Stimulated activated CD4-positive, alpha-beta T cell treated with anti-CD3 and anti-CD28 coated beads, Interleukin-15, amount 100 ng/mL, for 24 hours (primary cell): ENCODE measurements at regions not wholly inside any gene's neighbourhood (a gene's known extent, or its start where the extent isn't known, plus 50 kb on each side); places are given as distances from the start of the nearest gene placed in this dataset.

Experiments
- DNase-seq: peaks from one replicate; pipeline ENCODE4 v3.0.0-alpha.2; 2020

DNA sequence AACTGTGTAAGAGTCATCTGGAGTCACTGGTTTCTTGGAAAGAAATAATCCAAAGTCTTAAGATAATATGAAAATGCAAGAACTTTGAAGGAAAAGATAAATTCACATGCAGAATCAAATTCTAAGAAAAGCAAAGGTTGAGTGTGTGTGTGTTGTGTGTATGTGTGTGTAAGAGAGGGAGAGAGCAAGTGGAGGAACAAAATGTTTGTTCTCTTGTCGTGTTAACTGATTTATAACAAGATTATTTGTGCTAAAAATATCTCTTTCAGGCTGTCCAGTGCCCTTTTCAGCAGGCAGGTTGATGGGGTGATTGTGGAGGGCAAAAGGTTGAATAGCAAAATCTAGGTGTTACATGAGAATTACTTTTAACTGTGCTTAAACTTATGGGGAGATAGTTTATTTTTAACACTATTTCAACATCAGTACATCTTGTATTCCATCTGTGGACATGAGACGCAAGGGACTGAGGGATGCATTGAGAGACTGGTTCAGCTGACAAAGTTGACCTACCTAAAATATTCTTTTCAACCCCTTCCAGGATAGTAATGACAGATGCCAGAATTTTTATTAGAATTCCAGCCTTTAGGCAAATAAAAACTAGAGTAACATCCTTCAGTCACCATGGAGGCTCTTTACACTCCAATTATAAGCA lies 342.4 kb upstream of the CD180 start:
- no peak for DNase-seq

DNA sequence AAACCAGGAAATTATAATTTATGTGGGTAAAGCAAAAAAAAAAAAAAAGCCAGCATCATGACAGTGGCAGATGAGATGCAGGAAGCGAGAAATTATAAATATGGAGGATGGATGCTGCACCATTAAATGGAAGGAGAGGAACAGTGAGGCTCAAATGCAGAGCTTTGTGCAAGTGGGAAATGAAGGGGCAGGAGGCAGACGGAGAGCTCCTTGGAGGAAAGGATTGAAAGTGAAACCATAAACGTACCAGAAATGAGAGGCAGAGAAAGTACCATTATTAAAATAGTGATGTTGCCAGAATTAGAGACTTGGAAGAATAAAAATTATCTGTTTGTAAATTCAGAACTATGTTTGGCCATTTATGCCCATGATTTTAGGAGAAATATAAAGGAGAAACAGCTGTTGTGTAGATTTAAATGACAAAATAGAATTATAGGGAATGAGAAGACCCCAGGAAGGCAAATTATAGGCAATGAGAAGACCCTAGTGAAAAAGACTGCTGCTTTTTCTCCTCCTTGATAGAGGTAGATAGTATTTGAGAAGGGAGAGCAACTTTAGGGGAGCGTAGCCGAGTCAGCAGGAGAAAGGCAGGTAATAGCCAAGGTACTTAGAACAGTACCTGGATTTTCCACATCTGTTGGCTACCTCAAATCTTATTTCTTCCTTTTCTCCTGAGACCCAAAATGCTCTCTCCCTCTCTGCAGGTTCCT lies 341.0 kb upstream of the CD180 start:
- peak; percentile 8 for DNase-seq

GRCh38 chr5:67536866-67537265 lies 340.3 kb upstream of the CD180 start:
- no peak for DNase-seq

GRCh38 chr5:67530609-67531255 lies 334.1 kb upstream of the CD180 start:
- DNase-seq, result no peak

DNA sequence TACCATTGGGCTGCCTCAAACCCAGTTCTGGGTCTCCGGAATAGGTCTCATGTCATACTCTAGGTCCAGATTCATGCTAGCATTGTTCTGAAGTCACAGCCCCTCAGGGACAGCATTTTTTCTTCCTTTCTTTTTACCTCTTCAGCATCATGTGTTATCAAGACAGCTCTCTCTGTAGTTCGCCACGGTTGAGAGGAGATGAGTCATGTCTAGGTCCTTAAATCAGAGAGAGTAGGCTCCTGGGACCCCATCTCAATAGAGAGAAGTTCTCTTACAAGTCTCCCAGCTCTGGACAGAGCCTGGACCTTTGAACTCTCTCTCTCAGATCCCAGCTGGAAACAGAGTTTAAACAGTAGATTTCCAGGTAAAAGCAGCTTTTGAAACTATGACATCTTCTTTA lies 332.4 kb upstream of the CD180 start:
- no peak for DNase-seq

- no peak for DNase-seq
Observed at GRCh38 chr5:67526793-67527192, 330.2 kb upstream of the CD180 start.

DNA sequence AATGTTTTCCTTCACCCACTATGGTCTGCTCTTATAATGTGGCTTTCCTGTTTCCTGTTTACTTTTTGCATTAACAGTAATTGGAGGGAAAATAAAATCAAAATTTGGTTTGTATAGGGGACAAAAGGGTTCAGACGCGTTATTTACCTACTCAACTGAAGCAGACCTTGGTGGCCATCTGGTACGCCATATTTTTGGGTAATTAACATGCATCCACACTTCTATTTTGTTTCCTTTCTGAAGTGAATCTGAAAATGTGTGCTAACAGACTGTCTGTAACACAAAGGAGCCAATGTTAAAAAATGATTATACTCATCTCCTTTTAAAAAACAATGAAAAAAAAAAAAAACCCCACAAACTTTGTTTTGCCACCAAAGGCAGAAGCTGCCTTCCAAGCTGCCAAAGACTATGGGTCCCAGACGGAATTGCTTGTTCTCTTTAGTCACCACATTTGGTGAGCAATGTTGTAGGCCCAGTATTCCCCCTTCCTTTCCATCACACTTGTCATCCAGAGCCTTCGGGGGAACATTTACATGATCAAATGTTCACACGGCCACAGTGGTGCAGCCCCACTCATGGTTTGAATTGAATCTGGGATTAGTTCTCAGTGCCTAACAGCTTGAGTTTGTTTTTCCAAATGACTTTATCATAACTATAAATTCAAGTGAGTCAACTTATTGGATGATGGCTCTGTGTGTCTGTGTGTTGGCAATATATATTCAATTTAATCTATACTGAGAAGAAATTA lies 323.7 kb upstream of the CD180 start:
- no peak for DNase-seq

DNA sequence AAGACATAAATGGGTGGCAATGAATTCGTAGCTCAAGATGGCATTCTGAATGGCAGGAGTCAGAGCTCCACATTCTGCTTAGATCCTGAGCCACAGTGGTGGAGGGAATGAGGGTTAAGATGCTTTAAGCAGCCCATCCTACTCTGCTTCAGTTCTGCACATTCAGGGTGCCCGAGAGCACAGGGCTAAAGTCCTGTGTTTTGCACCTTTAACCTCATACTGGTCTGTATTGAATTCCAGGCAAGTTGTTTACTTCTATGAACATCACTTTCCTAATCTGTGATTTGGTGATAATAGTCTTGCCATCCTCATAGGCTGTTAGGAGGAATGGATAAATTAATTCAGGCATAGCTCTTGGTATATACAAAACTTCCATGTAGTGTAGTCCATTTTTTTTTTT lies 321.6 kb upstream of the CD180 start:
- DNase-seq, result no peak

DNA sequence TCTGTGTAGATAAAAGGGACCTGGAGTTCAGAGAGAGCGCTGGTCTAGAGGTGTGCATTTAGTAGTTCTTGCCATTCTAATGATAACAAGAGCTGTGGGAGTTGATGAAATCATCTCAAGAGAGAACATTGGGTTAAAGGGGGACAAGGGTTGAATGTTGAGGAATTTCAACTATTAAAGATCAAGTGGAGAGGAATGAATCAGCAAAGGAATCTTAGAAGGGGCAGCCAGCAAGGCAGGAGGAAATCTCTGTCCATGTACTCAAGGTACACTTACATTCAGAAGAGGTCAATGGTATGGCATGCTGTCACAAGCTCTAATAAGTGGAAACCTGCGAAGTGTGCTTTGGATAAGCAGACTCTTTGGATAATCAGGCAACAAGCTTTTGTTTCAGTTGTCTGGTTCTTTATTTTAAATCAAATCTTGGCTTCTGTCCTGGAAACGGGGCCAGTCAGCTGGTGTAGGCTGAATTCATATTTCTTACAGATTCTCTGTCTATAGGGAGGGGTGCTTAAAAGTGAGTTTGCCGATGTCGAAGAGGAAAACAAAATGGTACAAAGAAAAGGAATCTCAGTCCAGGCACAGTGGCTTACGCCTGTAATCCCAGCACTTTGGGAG lies 320.5 kb upstream of the CD180 start:
- no peak for DNase-seq

GRCh38 chr5:67515762-67516161 lies 319.2 kb upstream of the CD180 start:
- DNase-seq, result no peak

GRCh38 chr5:67515020-67515689 lies 318.6 kb upstream of the CD180 start:
- peak; percentile 60 for DNase-seq

DNA sequence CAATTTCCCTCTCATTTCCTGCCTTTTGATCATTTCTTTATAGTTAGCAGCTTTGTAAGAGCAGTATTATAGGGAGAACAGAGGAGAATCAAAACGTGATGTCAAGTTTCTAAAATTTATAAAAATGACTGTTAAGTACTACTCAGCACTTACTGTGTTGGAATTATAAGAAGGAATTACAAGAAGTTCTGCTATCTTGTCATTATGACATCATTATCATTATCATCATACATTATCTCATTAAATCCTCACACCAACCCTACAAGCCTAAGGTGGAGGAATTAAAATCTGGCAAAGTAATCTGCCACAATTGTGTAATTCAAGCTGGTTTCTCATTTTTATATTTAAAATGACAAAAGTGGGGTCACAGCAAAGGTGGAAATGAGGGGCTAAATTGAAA lies 316.2 kb upstream of the CD180 start:
- no peak for DNase-seq

- no peak for DNase-seq
Observed at GRCh38 chr5:67511911-67512310, 315.3 kb upstream of the CD180 start.

DNA sequence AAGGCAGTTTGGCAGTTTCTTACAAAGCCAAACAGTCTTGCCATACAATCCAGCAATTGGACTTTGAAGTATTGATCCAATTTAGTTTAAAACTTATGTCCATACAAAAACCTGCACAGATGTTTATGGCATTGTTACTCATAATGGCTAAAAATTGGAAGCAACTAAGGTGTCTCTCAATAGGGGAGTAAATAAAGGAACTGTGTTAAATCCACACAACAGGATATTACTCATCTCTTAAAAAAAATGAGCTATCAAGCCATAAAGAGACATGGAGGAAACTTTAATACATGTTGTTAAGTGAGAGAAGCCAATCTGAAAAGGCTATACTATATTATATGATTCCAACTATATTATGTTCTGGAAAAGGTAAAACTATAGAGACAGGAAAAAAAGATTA lies 313.6 kb upstream of the CD180 start:
- no peak for DNase-seq

- DNase-seq, result no peak
Observed at GRCh38 chr5:67509402-67510186, 313.0 kb upstream of the CD180 start.

DNA sequence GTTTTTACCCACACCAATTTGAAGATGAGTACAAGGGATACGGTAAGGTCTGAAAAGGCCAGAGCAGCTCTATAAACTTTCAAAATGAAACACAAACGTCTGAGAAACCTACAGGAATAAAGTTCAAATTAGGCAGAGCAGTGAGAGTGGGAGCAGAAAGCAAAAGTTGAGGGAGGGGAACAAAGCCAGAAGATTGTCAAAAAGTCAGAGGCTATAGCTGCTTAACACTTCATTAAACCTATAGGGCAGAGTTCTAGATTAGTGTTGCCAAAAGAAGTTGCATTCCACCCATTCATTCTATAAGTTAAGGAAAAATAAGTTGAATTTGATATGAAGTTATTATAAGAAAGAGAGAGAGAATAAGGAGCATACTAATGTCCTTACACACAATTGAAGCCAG lies 309.6 kb upstream of the CD180 start:
- no peak for DNase-seq

DNA sequence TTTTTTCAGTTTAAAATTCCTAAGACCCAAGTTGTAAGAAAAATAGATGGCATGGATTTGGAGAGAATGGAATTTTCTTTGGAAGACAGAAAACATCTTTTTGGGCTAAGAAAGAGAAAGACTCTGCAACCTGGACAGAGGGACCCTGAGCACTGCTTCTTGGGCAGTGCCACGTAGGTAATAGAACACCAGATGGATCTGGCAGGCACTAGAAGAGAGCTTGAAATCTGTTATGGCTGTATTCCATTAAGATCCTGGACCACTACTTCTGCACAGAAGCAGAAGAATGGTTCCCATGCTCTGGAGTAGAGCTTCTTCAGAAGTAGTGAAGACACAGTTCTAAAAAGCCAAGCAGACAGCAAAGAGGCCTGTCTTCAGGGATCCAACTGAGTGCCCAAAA lies 306.4 kb upstream of the CD180 start:
- DNase-seq, result no peak

- DNase-seq, result no peak
Observed at GRCh38 chr5:67496051-67496450, 299.5 kb upstream of the CD180 start.

- no peak for DNase-seq
Observed at GRCh38 chr5:67495072-67495471, 298.5 kb upstream of the CD180 start.

- no peak for DNase-seq
Observed at GRCh38 chr5:67494186-67494855, 297.7 kb upstream of the CD180 start.

GRCh38 chr5:67493676-67494075 lies 297.1 kb upstream of the CD180 start:
- DNase-seq, result no peak
